HG02938 (cell line): ENCODE measurements at regions not wholly inside any gene's neighbourhood (a gene's known extent, or its start where the extent isn't known, plus 50 kb on each side); places are given as distances from the start of the nearest gene placed in this dataset.

Experiments
- ATAC-seq: cut with Tn5 transposase; IDR thresholded peaks from one replicate; pipeline ENCODE4 v1.9.1; 2021; ENCODE audit warnings: mild to moderate bottlenecking, moderate library complexity; ENCODE audit not compliant: unreplicated experiment

DNA sequence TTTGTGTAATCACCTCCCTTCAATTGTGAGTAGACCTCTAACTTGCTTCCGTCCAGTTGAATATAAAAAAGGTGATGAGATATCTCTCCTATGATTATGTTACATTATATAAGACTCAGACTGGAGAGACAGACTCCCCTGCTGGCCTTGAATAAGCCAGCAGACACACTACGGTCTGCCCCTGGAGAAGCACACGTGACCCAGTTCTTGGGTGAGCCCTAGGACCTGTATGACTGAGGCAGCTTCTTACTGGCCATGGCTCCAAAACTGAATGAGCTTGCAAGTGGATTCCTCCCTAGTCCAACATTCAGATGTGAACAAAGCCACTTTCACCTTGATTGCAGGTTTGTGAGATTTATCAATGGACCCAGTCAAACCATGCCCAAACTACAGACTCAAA is 427.9 kb upstream of the DCN start:
- no peak for ATAC-seq

DNA sequence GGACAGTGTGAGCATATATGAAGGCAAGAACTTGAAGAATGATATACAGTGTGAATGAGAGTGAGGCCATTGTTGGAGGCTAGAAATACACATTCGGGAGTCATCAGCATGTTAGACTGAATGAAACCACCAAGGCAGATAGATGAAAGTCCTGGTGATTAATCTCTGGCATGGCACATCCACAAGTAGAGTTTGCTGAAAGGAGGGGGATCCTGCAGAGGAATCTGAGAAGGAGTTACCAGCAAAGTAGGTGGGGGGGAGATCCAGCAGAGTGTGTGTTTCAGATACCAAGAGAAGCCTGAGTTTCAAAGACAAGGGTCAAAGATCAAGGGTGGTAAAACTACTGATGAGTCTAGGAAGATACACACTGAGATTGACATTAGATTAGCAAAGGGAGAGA is 426.7 kb upstream of the DCN start:
- no peak for ATAC-seq

DNA sequence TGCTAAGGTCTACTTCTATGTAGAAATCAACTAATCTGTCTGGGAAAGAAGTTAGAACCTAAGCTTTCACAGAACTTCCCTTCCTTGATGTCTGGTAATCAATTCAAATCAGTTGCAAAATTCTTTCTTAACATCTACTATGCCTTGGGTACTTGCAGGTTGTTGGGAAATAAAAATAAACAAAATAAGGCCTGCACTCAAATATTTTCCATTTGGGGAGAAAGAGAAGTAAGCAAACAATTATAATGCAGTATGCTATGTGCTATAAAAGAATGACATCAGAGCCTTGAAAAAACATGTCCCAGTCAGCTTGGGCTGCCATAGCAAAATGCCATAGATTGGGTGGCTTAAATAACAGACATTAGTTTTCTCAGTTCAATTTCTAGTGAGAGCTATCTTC is 425.9 kb upstream of the DCN start:
- no peak for ATAC-seq

DNA sequence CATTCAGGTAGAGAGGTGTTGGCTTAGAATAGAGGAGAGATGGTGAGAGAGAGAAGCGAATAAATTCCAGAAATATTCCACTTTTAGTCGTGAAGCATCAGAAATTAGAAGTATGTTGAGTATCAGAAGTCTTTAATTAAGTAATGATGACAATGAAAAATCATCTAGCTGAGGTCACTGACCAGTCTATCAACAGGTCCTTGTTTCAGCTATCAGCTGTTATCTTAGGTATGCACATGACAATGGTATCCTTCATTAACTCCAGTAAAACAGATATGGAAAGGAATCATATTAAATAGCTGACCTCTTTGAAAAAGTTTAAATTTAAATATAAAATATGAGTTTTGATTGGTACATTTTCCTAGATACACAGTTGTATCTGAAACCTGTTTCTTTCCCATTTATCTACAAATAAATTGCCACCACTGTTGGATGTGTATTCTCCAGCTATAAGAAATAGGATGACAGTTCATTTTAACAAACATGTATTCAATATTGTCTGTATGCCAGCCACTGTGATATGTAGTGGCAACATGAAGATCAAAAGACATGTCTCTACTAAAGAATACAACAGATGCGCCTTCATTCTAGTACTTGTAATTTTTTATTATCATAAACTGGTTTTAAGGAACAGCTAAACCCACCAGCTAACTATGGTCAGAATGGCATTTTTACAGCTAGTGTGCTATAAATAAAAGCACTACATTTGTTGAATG is 424.2 kb upstream of the DCN start:
- ATAC-seq = no peak

DNA sequence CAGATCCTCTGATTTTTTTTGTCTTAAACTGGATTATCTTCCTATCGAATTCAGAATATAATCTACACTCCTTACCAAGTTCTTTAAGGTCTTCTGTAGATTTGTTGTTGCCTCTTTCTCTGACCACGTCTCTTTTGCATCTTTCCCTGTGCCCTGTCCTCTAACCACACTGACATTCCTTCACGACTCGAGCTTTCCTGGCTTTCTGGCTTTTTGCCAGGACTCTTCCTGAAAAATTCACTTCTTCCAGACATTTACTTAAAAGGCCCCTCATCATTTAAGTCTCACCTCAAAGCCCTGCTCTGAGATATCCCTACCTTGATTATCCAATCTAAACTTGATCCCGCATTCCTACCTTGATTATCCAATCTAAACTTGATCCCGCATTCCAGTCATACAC is 422.3 kb upstream of the DCN start:
- no peak for ATAC-seq

DNA sequence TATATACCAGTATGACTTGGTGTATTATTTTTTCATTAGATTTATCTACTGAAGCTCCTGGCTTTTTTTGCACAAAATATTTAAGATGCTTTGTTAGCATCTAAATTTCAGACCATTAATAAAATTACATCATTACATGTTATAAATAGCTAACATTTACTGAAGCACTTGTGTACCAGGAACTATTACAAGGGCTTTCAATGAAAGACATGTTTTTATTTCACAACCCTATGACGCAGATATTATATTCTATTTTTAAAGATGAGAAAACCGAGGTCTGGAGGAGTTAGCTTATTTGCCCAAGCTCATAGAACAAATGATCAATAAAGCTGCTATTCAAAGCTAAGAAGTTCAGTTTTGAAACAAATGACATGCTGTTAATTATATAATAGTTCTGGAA is 420.4 kb upstream of the DCN start:
- no peak for ATAC-seq

DNA sequence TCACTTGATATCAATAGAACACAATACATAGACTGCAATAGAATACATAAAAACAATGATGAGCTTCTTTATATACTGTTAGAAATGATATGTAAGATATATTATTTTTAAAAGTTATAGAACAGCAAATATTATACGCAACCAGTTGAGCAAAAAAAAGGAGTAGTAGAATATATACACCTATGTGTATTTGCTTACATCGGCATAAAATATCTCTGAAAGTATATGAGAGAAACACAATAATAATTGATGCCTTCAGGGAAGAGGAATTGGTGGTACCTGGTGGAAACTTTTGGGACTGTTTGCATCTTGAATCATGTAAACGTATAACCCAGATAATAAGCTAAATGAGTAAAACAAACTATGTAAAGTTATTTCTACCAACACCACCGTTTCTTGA is 418.4 kb upstream of the DCN start:
- no peak for ATAC-seq

DNA sequence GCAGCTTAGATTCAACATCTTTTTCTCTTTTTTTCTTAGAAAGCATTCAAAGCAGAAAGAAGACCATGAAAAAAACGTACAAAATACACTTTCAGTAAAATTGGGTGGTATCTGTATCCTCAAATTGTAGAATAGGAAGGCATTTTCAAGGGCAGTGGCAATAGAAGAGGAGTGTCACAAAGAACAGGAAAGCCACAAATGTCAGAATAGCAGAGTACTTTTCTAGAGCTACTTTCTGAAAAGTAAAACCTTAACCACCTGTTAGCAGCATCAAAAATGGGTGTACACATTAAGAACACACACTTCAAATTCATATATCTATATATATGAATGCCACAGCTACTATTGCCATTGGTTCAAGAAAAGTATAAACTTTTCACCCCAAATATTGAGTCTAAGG is 412.1 kb upstream of the DCN start:
- no peak for ATAC-seq

DNA sequence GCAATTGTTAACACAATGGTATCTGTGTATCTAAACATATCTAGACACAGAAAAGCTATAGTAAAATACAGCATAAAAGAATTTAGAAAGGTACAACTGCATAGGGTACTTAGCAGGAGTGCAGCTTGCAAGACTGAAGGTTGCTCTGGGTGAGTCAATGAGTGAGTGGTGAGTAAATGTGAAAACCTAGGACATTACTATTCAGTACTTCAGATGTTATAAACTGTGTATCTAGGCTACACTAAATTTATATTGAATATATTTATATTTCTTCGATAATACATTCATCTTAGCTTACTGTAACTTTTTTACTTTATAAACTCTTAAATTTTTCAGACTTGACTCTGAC is 409.0 kb upstream of the DCN start:
- ATAC-seq = no peak

DNA sequence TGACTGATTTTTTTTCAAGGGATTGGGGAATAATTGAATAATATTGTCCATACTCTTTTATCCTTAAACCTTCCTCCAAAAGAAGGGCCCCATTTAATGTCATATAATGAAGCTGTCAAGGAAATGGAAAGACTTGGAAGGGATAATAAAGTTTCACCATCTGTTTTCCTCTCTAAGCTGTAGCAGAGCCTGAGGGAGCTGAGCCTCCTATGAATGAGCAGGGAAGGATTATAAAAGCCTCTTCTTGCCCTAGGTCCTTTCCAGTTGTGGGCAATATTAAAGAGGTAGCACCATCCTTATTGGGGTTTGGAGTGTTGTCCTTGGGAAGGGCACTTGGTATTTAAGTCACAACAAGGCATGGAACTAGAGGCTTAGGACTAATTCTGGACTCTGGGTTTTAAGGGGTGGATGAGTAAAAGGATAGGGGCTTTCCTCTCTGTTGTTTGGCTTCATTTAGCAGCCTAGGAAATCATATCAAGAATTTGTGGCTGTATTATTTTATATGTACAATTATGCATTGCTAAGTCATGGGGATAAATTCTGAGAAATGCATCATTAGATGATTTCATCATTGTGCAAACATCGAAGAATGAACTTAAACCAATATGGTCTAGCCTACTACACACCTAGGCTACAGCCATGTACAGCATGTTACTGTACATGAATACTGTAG is 408.5 kb upstream of the DCN start:
- no peak for ATAC-seq

DNA sequence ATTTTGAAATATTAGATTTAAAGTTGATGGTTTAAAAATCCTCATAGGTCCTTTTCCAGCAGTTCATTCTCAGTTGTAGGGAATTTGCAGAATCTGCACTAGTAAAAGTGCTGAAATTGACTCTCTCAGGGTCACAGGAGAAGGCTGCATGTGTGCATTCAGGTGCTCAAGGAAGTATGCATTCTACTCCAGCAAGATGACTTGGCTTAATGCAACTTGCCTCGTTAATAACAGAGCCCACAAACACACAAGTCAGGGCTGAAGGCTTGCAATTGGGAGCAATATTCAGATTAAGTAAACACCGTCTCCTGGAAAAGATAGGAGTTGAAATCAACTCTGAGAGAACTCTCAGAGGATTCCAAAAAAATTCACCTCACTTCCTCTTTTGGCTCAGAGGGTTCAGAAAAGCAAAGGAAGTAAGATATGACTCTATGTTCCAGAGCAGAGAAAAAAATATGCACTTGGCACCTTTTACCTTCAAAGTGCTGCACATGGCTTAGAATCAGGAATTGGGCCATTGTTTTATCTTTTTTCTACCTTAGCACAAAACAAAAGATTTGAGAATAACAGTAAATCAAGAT is 406.3 kb upstream of the DCN start:
- ATAC-seq = no peak

DNA sequence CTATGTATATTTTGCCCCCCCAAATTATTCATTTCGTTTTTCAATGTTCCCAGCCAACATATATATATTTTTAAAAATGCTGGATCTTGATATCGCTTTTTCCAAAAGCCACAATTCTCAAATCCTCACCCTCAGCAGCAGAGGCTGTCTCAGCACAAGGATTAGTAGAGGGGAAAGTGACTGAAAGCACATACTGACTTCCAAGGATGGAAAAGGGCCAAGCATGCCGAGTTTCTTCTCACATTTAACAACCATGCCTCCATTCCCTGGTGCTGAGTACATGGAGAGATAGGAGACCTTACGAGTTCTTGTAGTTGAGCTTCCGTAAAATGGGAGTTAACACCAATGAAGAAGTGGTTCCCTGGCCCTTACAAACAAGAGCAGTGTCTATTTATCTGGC is 403.4 kb upstream of the DCN start:
- no peak for ATAC-seq

DNA sequence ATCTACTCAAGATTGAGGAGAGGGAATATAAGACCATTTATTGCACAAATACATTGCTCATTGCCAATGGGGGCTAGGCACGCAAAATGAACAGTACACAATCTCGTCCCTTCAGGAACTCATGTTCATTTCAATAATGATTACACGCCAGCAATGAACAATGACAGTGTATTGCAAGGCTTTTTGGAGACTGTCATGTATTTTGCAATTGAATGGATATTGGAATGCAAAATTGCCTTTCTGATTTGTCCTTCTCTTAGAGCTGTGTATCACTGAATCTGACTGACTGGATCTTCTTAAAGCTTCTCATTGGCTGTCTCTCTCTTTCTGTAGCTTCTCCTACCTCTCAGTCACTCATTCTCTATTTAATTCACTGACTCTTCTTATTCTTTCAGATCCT is 400.2 kb upstream of the DCN start:
- ATAC-seq = no peak

DNA sequence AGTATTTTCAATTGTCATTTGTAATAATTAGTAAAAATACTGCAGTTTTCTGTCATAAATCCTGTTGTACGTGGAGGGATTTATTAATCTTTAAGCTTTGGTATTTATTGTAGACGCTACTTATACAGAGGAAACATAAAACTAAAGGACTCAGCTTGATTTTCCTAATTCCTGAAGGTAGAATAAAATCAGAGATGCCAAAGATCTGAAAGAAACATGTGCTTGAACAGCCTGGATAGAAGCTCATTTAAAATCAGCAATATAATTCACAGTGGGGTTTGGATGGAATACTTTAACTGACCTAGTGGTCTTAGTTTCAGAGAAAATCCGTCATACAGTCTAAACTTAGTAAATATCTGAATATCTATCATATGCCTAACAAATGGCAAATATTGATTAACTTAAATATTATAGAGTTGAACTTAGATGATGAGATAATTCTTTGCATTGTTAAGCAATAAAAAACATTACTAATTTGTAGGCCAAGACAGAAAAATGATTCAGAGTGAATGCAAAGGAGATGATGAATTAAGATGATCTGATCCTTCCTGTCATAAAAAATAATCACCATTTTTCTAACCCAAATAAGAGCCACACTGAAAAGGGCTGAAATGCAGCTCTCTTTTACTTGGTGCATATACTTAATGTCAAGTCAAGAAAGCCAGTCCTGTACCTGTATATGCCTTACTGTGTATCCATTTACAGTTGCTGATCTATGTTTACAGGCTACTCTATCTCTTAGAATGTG is 397.1 kb upstream of the DCN start:
- no peak for ATAC-seq

DNA sequence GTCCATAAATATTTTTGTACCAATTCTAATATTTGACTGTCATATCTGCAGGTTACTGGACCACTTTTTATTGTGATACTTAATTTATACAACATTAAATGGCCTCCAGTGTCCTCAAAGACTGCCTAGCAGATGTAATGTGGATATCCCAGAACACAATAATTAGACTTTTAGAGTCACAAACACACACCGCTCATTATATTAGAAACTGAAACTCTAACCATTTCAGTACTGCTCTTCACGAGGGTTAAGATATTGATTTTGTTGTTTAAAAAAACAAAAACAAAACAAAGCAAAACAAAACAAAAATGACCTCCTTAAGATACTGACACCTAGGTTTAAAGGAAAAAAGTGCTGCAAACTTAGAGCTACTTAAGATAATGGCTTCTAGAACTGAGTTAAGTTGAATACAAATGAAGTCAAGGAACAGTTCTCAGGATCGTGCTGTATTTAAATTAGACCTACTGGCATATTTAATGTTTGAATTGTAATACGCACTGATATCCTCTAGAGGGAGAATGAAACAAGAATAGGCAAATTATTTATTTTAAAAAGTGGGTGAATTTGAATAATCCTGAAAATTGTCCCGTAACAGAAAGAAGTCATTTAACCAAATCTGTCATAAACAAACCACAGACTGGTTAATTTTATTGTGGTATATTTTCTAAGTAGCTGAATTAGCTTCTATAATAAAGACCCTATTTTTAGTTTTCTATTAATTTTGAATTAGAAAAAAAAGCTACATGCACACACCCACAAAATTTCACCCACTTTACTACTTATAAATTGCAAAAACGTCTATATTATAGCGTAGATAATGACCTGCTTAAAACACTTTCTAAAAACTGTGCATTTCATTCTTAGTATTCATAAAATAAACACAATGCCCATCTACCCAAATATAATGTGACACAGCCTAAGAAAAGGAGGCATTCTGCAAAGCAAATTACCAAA is 395.2 kb upstream of the DCN start:
- ATAC-seq = peak; percentile 71

DNA sequence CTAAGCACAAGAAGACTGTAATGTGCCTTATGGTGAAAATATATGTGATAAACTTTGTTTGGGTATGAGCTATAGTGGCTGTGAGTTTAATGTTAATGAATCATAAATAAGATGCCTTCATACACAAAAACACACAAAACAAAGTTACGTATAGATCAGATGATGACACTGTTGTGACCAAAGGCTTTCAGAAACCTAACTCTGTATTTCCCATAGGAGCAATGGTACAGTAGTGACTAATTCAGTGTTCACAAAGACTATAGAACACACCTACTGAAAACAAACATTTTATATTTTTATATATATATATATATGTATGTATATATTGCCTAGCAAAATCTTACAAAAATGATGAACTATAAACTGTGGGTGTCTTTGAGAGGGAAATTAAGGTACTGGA is 393.8 kb upstream of the DCN start:
- ATAC-seq = no peak

DNA sequence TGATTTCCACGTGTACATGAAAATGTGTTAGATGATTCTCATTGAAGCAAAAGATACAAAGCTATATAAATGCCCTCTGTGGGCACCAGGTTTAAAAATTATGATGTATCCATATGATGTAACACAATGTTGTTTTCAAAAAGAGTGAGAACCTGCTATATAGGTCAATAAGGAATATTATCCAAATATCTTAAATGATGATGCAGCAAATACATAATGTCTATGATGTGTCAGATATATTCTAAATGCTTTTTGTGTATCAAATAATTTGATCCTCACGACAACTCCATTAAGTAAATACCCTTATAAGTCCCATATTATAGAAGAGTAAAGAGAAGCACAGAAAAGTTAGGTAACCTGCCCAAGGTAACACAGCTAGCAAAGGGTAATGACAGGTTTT is 393.0 kb upstream of the DCN start:
- ATAC-seq = no peak

DNA sequence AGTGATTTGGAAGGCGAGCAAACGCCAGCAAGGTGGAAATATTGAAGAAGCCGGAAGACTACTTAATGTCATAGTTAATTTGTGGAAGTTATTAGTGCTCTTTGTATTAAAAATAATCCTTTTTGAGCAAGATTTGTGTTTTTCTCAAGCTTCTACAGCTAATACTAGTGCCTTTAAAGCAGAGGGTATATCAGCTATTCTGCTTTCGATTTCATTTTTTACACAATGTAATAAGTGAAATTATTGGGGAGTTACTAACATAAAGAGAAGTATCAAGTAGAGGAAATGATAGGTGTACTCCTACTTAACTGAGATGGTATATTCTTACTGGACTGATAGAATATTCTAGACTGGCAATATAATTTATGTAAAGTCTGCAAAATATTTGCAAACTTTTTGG is 392.4 kb upstream of the DCN start:
- ATAC-seq = no peak

DNA sequence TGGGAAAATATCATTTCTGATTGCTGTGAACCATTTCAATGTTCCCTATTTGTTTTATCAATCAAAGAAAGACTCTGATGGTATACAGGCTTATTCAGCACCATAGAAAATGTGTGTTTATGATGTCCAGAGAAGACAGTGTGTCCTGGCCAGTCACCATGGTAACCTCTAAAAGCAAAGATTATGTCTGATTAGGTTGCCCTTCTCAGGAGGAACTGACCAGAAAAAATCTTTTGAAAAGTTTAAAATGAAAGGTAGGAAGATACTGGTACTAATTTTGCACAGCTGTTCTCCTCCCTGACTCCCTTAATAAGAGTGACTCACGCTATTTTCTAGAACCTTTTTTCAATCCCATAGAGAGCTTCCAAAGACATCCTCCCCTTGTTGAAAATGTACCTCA is 391.8 kb upstream of the DCN start:
- ATAC-seq = no peak

DNA sequence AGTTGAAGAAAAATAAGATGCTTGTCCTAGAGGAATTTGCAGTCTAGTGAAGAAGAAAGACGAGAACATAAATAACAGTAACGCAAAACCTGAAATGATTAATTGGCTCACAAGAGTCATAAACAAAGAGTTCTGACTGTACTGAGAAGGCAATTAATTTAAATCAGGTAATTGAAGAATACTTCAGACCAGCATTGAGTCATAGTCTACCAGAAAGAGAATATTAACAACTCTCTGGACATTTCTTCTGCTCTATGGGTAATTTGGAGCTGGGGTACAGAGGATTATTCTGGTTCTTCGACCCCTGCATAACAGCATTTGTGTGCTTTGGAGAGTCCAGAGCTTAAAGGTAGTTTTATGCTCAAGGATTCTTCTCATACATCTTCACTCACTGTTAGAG is 390.3 kb upstream of the DCN start:
- ATAC-seq = no peak

DNA sequence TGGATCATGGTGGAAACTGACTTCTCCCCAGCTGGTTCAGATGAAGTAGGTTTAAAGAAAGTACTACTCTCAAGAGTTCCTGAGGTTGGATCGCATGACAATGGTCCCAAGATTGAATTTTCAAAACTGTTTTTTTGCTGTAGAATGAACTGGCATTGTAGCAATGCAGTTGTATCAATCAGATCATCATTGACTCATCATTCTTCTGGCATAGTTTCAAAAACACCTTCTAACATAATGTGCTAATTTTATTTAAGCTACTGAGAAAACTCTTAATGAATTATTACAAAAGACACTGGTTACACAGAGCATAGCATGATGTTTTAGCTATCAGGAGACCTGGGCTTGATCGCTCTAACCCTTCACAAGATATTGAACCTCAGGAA is 384.5 kb upstream of the DCN start:
- ATAC-seq = no peak
